ENCODE measurements at regions not wholly inside any gene's neighbourhood (a gene's known extent, or its start where the extent isn't known, plus 50 kb on each side); places are given as distances from the start of the nearest gene placed in this dataset.

GRCh38 chr5:99109894-99110293 lies 181.1 kb upstream of the CHD1 start:
- TF ChIP-seq CTCF (IDR thresholded peaks at IDR 0.05) (no peak), EZH2 (IDR thresholded peaks at IDR 0.05; ENCODE audit: borderline replicate concordance, insufficient read depth, low read depth, low read length, poor library complexity, severe bottlenecking) (no peak)

Data from B cell (primary cell).